GM12864 (cell line): ENCODE measurements at regions not wholly inside any gene's neighbourhood (a gene's known extent, or its start where the extent isn't known, plus 50 kb on each side); places are given as distances from the start of the nearest gene placed in this dataset.
A peak's percentile ranks its signal among the peaks of the same experiment; 100 is the strongest.

Experiments used
- DNase-seq: peaks from one replicate; pipeline ENCODE4 v3.0.0-alpha.2; 2011; ENCODE audit warnings: low read depth
- H3K4me3 ChIP-seq: 2 replicates; pipeline ENCODE4 v1.5.1; 2011; ENCODE audit warnings: mild to moderate bottlenecking, low read depth, low read length, control low read depth
- CTCF ChIP-seq: IDR thresholded peaks from 2 replicates; pipeline ENCODE4 v1.5.1; 2011; ENCODE audit warnings: low read depth, mild to moderate bottlenecking, moderate library complexity, low read length, control low read depth, inconsistent platforms; ENCODE audit errors: missing control alignments

- no peak for TF ChIP-seq CTCF
- no peak for DNase-seq
These were observed 593.5 kb upstream of the ARID1B start for GRCh38 chr6:156183678-156184077.

GRCh38 chr6:156182356-156182755, 594.8 kb upstream of the ARID1B start:
- TF ChIP-seq CTCF: no peak
- no peak overlapping the region for H3K4me3 ChIP-seq
- no peak for DNase-seq

More at GRCh38 chr6:156183678-156184077, 593.5 kb upstream of the ARID1B start:
- no peak overlapping the region for H3K4me3 ChIP-seq

- no peak for DNase-seq
- no peak overlapping the region for H3K4me3 ChIP-seq
- TF ChIP-seq CTCF: no peak
These were observed 595.7 kb upstream of the ARID1B start for GRCh38 chr6:156181506-156181905.

- peak; percentile 17 for TF ChIP-seq CTCF
- H3K4me3 ChIP-seq: no peak overlapping the region
- DNase-seq: no peak
These were observed 601.2 kb upstream of the ARID1B start for GRCh38 chr6:156175971-156176421.

- H3K4me3 ChIP-seq: no peak overlapping the region
- TF ChIP-seq CTCF: no peak
- no peak for DNase-seq
These were observed 601.7 kb upstream of the ARID1B start for GRCh38 chr6:156175433-156175832.

GRCh38 chr6:156174031-156174890, 602.9 kb upstream of the ARID1B start:
- DNase-seq: no peak
- H3K4me3 ChIP-seq: no peak overlapping the region

More at GRCh38 chr6:156174031-156174890, 602.9 kb upstream of the ARID1B start:
- no peak for TF ChIP-seq CTCF
